Raji (cell line): ENCODE measurements at regions not wholly inside any gene's neighbourhood (a gene's known extent, or its start where the extent isn't known, plus 50 kb on each side); places are given as distances from the start of the nearest gene placed in this dataset.

Experiments
- POLR2A ChIP-seq: IDR thresholded peaks from 2 replicates; pipeline ENCODE4 v1.6.1; 2011; ENCODE audit warnings: low read depth, low read length, control low read depth; ENCODE audit not compliant: insufficient read depth

DNA sequence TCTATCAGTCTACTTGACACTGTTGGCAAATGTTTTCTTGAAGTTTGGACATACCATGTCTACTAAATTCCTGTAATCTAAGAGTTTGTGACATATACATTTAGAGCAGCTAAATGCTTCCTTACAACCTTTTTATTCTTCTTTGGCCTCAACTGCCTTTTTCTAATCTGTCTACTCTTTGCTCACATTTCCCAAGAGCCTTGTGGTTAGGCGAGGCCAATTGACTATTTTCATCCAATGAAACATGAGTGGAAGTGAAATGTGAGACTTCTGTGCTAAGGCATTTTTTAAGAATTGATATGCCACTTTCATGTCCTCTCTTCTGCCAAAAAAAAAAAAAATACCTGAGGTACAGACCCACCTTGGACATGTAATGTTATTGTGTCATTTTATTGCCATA lies 158.2 kb upstream of the MCHR2 start:
- no peak for TF ChIP-seq POLR2A

DNA sequence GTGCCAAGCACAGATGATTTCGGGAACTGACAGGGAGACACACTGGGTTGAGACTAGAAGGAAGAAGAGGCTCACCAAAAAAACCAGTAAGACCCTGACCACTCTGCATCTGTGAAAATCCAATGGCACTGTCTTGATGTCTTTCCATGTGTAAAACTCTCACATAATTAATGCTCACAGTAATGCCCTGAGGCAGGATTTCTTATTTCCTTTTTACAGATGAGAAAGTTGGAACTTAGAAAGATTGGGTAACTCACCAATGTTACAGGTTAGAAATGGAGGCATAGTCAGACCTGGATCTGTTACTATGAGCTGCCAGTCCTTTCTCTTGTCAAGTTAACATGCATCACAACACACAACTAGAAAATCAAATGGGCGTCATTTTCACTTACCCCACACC lies 151.0 kb upstream of the MCHR2 start:
- TF ChIP-seq POLR2A: no peak

DNA sequence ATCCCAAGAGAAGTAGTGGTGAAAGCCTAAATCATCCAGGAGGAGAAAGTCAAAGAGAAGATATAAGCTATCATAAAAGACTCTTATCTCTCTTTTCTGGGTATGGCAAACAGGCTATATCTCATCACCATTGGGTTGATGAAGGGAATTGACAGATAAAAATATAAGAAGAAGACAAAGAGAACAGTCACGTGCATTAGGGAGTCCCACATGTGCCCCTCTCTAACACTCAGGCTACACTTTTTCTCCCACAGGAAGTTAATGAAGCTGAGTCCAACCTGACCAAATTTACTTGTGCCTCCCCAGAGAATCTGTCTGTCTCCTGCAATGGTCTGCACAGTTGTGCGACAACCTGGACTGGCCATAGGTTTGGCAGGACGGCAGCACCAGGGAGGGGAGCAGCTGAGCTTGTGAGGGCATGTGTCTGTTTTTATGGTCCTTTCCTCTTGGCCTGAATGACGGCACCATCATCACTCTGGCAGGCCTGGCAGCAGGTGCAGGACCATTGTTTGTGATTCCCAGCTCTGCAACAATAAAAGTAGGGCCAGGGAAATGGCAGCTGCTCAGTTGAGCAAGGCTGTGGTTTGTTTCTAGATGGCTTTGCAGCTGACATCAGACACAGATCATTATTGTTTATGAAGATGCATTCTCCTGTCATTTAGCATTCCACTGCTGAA lies 144.5 kb upstream of the MCHR2 start:
- no peak for TF ChIP-seq POLR2A

DNA sequence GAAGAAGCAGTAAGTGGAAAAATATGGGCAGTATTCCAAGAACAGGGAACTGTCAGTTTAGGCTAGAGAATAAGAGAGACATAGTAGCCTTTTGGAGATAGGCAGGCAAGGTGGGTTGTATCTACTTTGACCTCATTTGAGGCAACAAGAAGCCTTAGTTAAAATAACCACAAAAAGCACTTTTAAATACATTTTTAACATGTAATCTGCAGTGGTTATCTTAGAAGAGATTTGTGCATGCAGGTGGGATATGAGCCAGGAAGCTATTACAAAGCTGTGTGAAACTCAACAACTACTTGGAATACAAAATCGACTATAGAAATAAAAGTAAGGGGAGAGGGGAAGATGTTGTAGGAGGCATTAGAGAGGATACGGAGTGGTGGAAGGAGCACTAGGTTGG lies 143.7 kb upstream of the MCHR2 start:
- TF ChIP-seq POLR2A: no peak

DNA sequence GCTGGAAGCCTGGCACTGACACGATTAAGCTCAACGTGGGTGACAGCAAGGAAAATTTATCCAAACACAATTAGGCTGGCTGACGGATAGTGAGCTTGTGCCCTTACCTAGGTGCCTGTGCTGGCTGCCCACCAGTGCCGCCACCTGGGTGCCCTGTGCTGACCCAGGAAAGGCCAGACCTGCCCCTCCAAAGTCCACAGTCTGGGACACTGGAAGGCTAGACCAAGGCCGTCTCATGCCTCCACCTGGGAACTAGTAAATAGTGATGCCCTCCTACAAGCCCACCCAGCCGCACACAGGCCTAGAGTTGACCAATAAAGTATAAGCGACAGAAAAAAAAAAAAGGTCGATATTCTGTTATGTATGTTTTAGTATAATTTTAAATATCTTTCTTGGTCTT lies 142.6 kb upstream of the MCHR2 start:
- TF ChIP-seq POLR2A: no peak

DNA sequence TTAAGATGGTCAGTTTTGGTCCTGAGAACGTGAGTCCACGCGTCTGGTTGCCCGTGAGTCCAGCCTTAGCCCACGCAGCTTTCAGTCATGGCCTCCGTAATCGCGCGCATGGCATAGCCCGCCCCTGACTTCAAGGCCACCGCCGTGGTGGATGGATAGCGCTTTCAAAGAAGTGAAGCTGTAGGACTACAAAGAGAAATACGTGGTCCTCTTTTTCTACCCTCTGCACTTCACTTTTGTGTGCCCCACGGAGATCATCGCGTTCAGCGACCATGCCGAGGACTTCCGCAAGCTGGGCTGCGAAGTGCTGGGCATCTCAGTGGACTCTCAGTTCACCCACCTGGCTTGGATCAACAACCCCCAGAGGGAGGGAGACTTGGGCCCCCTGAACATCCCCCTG lies 142.0 kb upstream of the MCHR2 start:
- no peak for TF ChIP-seq POLR2A

DNA sequence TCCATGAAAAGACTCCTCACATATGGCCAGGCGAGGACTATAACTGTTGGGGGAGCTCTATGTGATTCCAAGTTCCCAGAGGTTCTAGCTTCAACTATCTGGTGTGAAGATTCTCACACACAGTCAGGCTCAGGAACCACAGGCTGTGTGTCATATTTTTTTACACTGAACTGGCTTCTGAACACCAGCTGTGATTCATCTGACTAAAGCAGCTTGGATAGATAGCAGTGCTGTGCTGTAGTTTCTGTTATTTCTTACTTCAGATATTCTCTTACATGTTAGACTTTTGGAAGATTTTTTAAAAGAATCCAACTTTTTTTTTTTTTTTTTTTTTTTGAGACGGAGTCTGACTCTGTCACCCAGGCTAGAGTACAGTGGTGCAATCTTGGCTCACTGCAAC lies 140.7 kb upstream of the MCHR2 start:
- no peak for TF ChIP-seq POLR2A

DNA sequence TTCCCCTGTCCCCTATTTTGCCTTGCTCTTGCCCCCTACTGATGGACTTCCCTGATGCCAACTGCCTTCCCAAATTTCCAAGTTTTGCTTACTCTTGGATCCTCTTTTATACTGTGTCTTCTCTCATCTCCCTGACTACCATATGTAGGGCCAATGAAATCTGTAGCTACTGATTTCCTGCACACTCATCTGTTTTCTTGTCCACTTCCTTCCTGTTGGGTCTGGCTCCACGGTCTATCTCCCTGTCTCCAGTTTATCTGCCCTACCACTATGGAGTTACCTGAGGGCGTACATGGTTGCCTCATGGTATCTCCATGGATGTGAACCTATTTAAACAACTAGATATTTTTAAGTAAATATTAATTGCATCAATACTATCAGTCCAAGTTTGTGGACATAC lies 140.3 kb upstream of the MCHR2 start:
- no peak for TF ChIP-seq POLR2A

DNA sequence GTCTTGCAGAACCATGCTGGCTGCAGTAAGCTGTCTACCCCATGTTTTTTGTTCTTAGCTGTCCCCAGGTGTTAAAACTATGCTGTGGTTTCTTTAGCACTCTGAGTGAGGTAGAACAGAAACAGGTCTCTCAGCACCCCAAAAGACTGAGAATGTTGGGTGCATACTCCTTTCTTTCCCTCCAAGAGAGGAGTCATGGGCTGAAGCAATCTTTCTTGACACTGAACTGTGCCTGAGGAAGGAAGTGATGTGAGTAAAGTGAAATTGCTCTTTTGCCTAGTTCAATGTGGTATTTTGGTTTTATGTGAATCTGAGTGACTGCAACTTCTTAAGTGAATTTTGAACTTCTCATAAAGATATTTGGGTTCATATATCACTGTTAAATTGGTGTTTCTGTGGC lies 138.0 kb upstream of the MCHR2 start:
- TF ChIP-seq POLR2A: no peak

DNA sequence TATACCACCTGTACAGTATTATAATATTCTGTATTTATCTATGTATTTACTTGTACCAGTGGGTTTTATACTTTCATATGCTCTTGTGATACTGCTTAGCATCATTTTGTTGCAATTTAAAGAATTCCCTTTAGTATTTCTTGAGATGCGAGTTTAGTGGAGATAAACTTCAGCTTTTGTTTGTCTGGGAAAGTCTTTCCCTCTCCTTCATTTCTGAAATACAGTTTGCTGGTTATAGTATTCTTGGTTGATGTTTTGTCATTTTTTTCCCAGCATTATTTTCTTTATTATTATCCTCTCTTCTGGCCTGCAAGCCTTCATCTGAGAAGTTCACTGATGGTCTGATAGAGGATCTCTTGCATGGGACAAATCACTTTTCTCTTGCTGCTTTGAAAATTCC lies 136.6 kb upstream of the MCHR2 start:
- TF ChIP-seq POLR2A: no peak

DNA sequence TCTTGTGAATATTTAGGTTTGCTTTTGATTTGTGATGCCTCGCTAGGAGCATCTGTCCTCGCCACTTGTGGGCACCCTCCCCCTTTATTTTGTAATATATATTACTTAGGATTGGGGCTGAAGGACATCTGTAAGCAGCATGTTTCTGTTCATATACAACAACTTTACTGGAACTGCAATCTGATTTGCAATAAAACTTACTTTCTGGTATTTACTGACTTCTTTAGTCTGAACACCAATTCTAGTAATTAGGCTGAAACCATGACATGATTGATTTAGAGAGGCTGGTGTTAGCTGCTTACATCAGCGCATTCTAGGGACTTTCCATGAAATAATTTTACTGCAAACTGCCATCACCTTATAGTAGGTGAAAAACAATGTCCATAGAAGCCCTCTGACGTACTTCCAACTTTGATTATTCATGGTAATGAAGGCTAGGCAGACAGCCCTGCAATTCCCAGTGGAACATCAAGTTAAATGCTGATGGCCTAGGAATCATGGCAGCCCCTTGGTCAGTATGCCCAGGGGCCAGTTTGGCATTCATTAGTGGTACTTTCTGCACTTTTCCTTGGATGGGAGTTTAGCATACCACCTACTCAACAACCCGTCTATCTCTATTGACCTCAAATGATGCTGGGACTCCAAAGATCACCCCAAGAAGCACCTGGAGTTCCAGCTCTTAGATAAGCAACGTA lies 132.9 kb upstream of the MCHR2 start:
- no peak for TF ChIP-seq POLR2A

DNA sequence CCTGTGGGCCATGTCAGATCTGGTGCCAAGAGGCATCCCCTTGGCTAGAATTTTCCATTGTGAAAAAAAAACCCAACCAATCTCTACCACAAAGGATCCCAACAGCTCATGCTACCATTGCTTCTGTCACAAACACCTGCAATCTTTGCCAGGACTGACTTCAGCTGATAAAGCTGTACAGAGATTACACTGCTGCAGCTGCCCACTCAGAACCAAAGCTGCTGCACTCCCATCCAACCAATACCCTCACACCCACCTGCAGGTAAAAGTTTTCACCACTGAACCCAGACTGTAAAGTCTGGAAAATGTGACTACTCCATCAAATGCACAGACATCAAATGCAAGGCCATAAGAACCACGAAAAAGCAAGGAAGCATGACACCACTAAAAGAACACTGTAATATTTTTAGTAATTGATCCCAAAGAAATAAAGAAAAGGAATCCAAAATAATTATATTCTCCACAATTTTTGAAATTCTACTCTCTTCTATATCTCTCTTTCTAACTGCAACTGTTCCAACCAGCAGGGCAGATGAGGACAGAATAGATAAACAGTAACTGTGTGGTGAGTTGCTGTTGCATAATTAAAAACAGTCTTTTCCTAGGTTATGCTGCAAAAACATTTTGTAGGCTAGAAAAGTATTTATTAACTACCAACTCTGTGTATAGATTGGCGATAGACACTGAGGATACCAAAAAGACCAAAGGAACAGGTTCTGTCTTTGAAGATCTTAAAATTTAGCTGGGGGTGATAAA lies 128.0 kb upstream of the MCHR2 start:
- TF ChIP-seq POLR2A: no peak

DNA sequence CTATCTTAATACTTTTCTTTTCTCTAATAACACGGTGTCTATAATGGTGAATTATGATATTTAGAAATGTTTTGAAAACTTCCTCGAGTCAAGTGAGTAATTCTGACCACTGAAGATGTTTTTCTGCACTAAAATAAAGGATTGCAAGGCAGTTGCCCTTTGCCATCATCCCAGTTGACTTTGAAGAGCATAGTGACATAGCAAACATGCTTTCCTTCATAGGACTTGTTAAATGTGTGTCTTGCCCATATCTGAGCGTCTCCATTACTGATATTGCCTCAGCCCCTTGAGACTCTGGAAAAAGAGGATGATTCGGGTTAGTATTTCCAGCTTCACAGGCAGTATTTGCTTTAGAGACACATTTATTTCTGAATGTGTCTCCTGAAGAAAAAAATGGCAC lies 125.2 kb upstream of the MCHR2 start:
- TF ChIP-seq POLR2A: no peak

DNA sequence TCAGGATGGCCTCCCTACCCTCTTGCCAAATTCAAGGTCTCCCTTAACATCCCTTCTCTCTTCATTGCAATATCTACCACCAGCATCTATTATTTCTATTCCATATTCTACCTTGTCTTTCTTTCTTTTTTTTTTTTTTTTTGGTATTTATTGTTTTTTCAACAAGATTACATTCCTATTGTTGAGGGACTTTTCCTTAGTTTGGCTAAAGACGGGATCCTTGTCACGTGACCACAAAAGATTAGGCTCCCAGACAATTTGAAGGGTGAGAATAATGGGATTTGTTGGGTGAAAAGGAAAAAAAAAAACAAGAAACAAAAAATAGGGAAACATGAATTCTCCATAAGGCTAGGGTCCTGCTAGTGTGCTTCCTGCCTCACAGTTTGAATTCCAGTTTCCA lies 124.3 kb upstream of the MCHR2 start:
- no peak for TF ChIP-seq POLR2A

DNA sequence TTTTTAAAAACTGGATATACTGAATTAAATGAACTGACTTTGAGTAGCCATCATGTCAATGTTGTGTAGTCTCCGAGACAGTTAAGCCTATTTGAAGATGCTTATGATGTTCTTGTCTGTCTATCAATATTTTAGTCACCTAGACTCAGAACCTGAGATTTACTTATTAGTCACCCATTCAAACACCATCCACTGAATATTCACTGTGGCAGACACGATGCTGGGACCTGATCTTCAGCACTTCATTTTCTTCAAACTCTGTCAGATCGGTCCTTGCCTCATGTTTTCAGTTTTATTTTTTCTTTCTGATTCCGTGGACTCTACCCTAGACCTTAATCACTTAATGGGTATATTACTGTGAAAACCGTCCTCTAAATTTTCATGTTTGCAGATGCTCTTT lies 123.7 kb upstream of the MCHR2 start:
- TF ChIP-seq POLR2A: no peak
